HepG2 (cell line): ENCODE measurements at regions not wholly inside any gene's neighbourhood (a gene's known extent, or its start where the extent isn't known, plus 50 kb on each side); places are given as distances from the start of the nearest gene placed in this dataset.

ENCODE experiments used
- BATF2 ChIP-seq: sonication (generic); formaldehyde crosslinking; IDR thresholded peaks from 2 replicates; pipeline ENCODE4 v1.8.0; 2022; ENCODE audit warnings: mild to moderate bottlenecking, missing genetic modification reagents, moderate library complexity
- ELF3 ChIP-seq: IDR thresholded peaks from 2 replicates; pipeline ENCODE4 v1.6.1; 2016; ENCODE audit warnings: missing genetic modification reagents, missing compliant biosample characterization
- ETS1 ChIP-seq: sonication (generic); formaldehyde crosslinking; IDR thresholded peaks from 2 replicates; pipeline ENCODE4 v1.4.0; 2020; ENCODE audit warnings: missing genetic modification reagents
- ETV5 ChIP-seq: IDR thresholded peaks from 2 replicates; pipeline ENCODE4 v1.6.1; 2018; ENCODE audit warnings: missing biosample characterization, missing genetic modification reagents, inconsistent platforms, borderline replicate concordance
- FOXP4 ChIP-seq: sonication (generic); formaldehyde crosslinking; IDR thresholded peaks from 2 replicates; pipeline ENCODE4 v1.4.0; 2020; ENCODE audit warnings: missing genetic modification reagents
- GZF1 ChIP-seq: sonication (generic); formaldehyde crosslinking; IDR thresholded peaks from 2 replicates; pipeline ENCODE4 v1.5.1; 2020; ENCODE audit warnings: mild to moderate bottlenecking, missing genetic modification reagents
- HNF4A ChIP-seq: sonication (generic); formaldehyde crosslinking; IDR thresholded peaks from 2 replicates; pipeline ENCODE4 v1.4.0; 2020; ENCODE audit warnings: missing genetic modification reagents
- IRF1 ChIP-seq: sonication (generic); formaldehyde crosslinking; IDR thresholded peaks from 2 replicates; pipeline ENCODE4 v1.4.0; 2020; ENCODE audit warnings: low read depth, mild to moderate bottlenecking, missing genetic modification reagents
- JUN ChIP-seq: sonication (generic); formaldehyde crosslinking; IDR thresholded peaks from 2 replicates; pipeline ENCODE4 v1.4.0; 2020; ENCODE audit warnings: mild to moderate bottlenecking, missing genetic modification reagents
- JUNB ChIP-seq: sonication (generic); formaldehyde crosslinking; IDR thresholded peaks from 2 replicates; pipeline ENCODE4 v1.8.0; 2022; ENCODE audit warnings: missing genetic modification reagents, mild to moderate bottlenecking, borderline replicate concordance
- KDM5B ChIP-seq: sonication (generic); formaldehyde crosslinking; IDR thresholded peaks from 2 replicates; pipeline ENCODE4 v1.4.0; 2020; ENCODE audit warnings: missing genetic modification reagents, mild to moderate bottlenecking, borderline replicate concordance
- SMAD1 ChIP-seq: sonication (generic); formaldehyde crosslinking; IDR thresholded peaks from 2 replicates; pipeline ENCODE4 v1.4.0; 2020; ENCODE audit warnings: missing genetic modification reagents, low read depth, mild to moderate bottlenecking, borderline replicate concordance
- SRF ChIP-seq: IDR thresholded peaks from 2 replicates; pipeline ENCODE4 v1.6.1; 2011; ENCODE audit warnings: mild to moderate bottlenecking, low read depth, low read length, moderate library complexity
- SRY ChIP-seq: sonication (generic); formaldehyde crosslinking; IDR thresholded peaks from 2 replicates; pipeline ENCODE4 v1.8.0; 2022; ENCODE audit warnings: mild to moderate bottlenecking, missing genetic modification reagents
- STAG1 ChIP-seq: sonication (generic); formaldehyde crosslinking; IDR thresholded peaks from 2 replicates; pipeline ENCODE4 v1.4.0; 2020; ENCODE audit warnings: missing genetic modification reagents
- TCF7 ChIP-seq: sonication (generic); IDR thresholded peaks from 2 replicates; pipeline ENCODE4 v1.6.1; 2016; ENCODE audit warnings: antibody characterized with exemption, low read depth
- ZFP90 ChIP-seq: sonication (generic); formaldehyde crosslinking; IDR thresholded peaks from 2 replicates; pipeline ENCODE4 v1.8.0; 2022; ENCODE audit warnings: missing genetic modification reagents, mild to moderate bottlenecking, inconsistent platforms, borderline replicate concordance
- ZMYM2 ChIP-seq: sonication (generic); formaldehyde crosslinking; IDR thresholded peaks from 2 replicates; pipeline ENCODE4 v1.8.0; 2022; ENCODE audit warnings: mild to moderate bottlenecking, missing genetic modification reagents
- ZNF317 ChIP-seq: sonication (generic); formaldehyde crosslinking; IDR thresholded peaks from 2 replicates; pipeline ENCODE4 v1.5.0; 2020; ENCODE audit warnings: mild to moderate bottlenecking, missing genetic modification reagents
- ZNF468 ChIP-seq: sonication (generic); formaldehyde crosslinking; IDR thresholded peaks from 2 replicates; pipeline ENCODE4 v1.8.0; 2022; ENCODE audit warnings: mild to moderate bottlenecking, moderate library complexity, missing genetic modification reagents
- ZNF567 ChIP-seq: sonication (generic); formaldehyde crosslinking; IDR thresholded peaks from 2 replicates; pipeline ENCODE4 v1.8.1; 2023; ENCODE audit warnings: mild to moderate bottlenecking, missing genetic modification reagents, borderline replicate concordance
- ZNF614 ChIP-seq: IDR thresholded peaks from 2 replicates; pipeline ENCODE4 v1.6.1; 2018; ENCODE audit warnings: missing biosample characterization, missing genetic modification reagents, inconsistent platforms, borderline replicate concordance
- ZNF720 ChIP-seq: sonication (generic); formaldehyde crosslinking; IDR thresholded peaks from 2 replicates; pipeline ENCODE4 v1.4.0; 2020; ENCODE audit warnings: missing genetic modification reagents
- ZSCAN29 ChIP-seq: sonication (generic); formaldehyde crosslinking; conservative IDR thresholded peaks from 2 replicates; pipeline ENCODE4 v1.4.0; 2020; ENCODE audit warnings: mild to moderate bottlenecking, missing genetic modification reagents
- ZSCAN5A ChIP-seq: sonication (generic); formaldehyde crosslinking; IDR thresholded peaks from 2 replicates; pipeline ENCODE4 v1.8.0; 2022; ENCODE audit warnings: mild to moderate bottlenecking, missing genetic modification reagents, borderline replicate concordance

- TF ChIP-seq FOXP4 (CRISPR knock-in tag), result peak; percentile 90
- no peak for TF ChIP-seq IRF1 (CRISPR knock-in tag)
- peak; percentile 80; the same call in 1 of the 2 replicates for TF ChIP-seq ZSCAN5A (CRISPR knock-in tag)
- TF ChIP-seq ZNF567 (CRISPR knock-in tag), result no peak
- 0 out of 2 replicates have a peak, but pooled peaks have one; percentile 28 for TF ChIP-seq ZSCAN29
- no peak for TF ChIP-seq ETV5 (CRISPR knock-in tag)
- 0 out of 2 replicates have a peak, but pooled peaks have one; percentile 22 for TF ChIP-seq SRF
- TF ChIP-seq STAG1 (CRISPR knock-in tag), result peak; percentile 21; the same call in 1 of the 2 replicates
- peak; percentile 68 for TF ChIP-seq ELF3
- no peak for TF ChIP-seq ZNF468 (CRISPR knock-in tag)
- TF ChIP-seq SMAD1, result no peak
- TF ChIP-seq HNF4A (CRISPR knock-in tag), result peak; percentile 93
- no peak for TF ChIP-seq ETS1 (CRISPR knock-in tag)
- TF ChIP-seq ZMYM2 (CRISPR knock-in tag), result peak; percentile 27; the same call in 1 of the 2 replicates
- TF ChIP-seq ZNF614 (CRISPR knock-in tag), result peak; percentile 85
- no peak for TF ChIP-seq ZNF720 (CRISPR knock-in tag)
- TF ChIP-seq JUNB (CRISPR knock-in tag), result peak; percentile 69; the same call in 1 of the 2 replicates
- no peak for TF ChIP-seq ZFP90
- peak; percentile 74 for TF ChIP-seq JUN (CRISPR knock-in tag)
- TF ChIP-seq KDM5B, result no peak
- no peak for TF ChIP-seq GZF1 (CRISPR knock-in tag)
- TF ChIP-seq SRY (CRISPR knock-in tag), result no peak
- 0 out of 2 replicates have a peak, but pooled peaks have one; percentile 45 for TF ChIP-seq ZNF317 (CRISPR knock-in tag)
- peak; percentile 87 for TF ChIP-seq TCF7
- TF ChIP-seq BATF2 (CRISPR knock-in tag), result no peak
Measured at GRCh38 chr5:29758986-29759421, 1434.5 kb upstream of the CDH6 start (continued).
